SK-N-SH treated with all-trans-retinoic acid at 6 μM for 48 hours (cell line): ENCODE measurements at regions not wholly inside any gene's neighbourhood (a gene's known extent, or its start where the extent isn't known, plus 50 kb on each side); places are given as distances from the start of the nearest gene placed in this dataset.

Source experiments
- RARB ChIP-seq: fragments of 250-450 bp; sonication (Bioruptor Pico); IDR thresholded peaks from 2 replicates; pipeline ENCODE4 v1.8.0; 2021; ENCODE audit warnings: mild to moderate bottlenecking, moderate library complexity
- TCF4 ChIP-seq: fragments of 250-450 bp; sonication (Bioruptor Pico); IDR thresholded peaks from 2 replicates; pipeline ENCODE4 v1.8.0; 2021; ENCODE audit warnings: mild to moderate bottlenecking, moderate library complexity, borderline replicate concordance
- ZNF70 ChIP-seq: fragments of 450-650 bp; formaldehyde crosslinking; IDR thresholded peaks from 2 replicates; pipeline ENCODE4 v1.5.0; 2020; ENCODE audit warnings: mild to moderate bottlenecking, moderate library complexity
- ZNF8 ChIP-seq: fragments of 450-650 bp; formaldehyde crosslinking; IDR thresholded peaks from 2 replicates; pipeline ENCODE4 v1.5.0; 2020; ENCODE audit warnings: mild to moderate bottlenecking, moderate library complexity
- TF ChIP-seq, protein P1 (sequence below): fragments of 250-450 bp; sonication (Bioruptor Pico); IDR thresholded peaks from 2 replicates; pipeline ENCODE4 v1.8.0; 2020; ENCODE audit warnings: mild to moderate bottlenecking, moderate library complexity, borderline replicate concordance

DNA sequence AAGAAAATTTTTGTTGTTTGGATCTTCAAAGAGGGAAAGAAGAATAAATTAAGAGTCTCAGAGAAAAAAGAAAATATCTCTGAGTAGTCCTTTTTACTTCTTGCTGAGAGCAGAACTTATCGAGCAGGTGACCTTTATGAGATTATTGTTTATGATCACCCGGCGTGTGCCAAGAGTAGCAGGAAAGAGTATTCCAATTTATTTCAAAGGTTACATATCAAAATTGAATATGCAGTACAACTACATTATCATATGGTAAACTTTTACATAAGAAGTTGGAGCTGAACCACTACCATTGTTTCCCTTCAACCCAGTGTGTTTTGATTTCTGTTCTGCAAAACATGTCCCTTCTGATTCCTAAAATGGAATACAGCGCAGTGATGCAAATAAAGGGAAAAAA lies 204.3 kb upstream of the SNX7 start:
- no peak for TF ChIP-seq RARB (CRISPR knock-in tag)
- TF ChIP-seq, protein P1, sequence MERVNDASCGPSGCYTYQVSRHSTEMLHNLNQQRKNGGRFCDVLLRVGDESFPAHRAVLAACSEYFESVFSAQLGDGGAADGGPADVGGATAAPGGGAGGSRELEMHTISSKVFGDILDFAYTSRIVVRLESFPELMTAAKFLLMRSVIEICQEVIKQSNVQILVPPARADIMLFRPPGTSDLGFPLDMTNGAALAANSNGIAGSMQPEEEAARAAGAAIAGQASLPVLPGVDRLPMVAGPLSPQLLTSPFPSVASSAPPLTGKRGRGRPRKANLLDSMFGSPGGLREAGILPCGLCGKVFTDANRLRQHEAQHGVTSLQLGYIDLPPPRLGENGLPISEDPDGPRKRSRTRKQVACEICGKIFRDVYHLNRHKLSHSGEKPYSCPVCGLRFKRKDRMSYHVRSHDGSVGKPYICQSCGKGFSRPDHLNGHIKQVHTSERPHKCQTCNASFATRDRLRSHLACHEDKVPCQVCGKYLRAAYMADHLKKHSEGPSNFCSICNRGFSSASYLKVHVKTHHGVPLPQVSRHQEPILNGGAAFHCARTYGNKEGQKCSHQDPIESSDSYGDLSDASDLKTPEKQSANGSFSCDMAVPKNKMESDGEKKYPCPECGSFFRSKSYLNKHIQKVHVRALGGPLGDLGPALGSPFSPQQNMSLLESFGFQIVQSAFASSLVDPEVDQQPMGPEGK (CRISPR knock-in tag) = no peak
- TF ChIP-seq ZNF8 (CRISPR knock-in tag) = no peak
- no peak for TF ChIP-seq ZNF70 (CRISPR knock-in tag)
- TF ChIP-seq TCF4 (CRISPR knock-in tag) = no peak
